ENCODE measurements at regions not wholly inside any gene's neighbourhood (a gene's known extent, or its start where the extent isn't known, plus 50 kb on each side); places are given as distances from the start of the nearest gene placed in this dataset.

- no peak for DNase-seq
- Mint-ChIP-seq H3K4me3 (no peak overlapping the region), H3K4me1 (no peaks in the 10 kb centered on the region), H3K9me3 (ENCODE audit: insufficient read depth) (no peaks in the 10 kb centered on the region), H3K27me3 (no peaks in the 10 kb centered on the region), H3K27ac (no peak overlapping the region)
- Histone ChIP-seq H3K4me3 (ENCODE audit: control extremely low read depth in 1 of 5, extremely low read depth in 1 of 5, insufficient read depth in 1 of 5, low read depth in 2 of 5, low read length in 4 of 5) (no peak overlapping the region), H3K4me2 (replicated peaks; ENCODE audit: low read depth, low read length, poor library complexity, severe bottlenecking) (no peak overlapping the region), H3K4me1 (ENCODE audit: control insufficient read depth in 2 of 2, insufficient read depth in 2 of 2, low read length in 2 of 2) (no peaks in the 10 kb centered on the region), H3K79me2 (ENCODE audit: control insufficient read depth, insufficient read depth, low read length) (no peaks in the 10 kb centered on the region), H2AFZ (ENCODE audit: insufficient read depth, low read depth, low read length, poor library complexity, severe bottlenecking) (no peak overlapping the region), H3K9ac (ENCODE audit: low read length) (no peak overlapping the region), H4K20me1 (ENCODE audit: control insufficient read depth, insufficient read depth, low read length, poor library complexity, severe bottlenecking) (no peaks in the 10 kb centered on the region), H3K27me3 (replicated peaks in 1 of 4; ENCODE audit: control extremely low read depth in 1 of 4, control insufficient read depth in 3 of 4, insufficient read depth in 4 of 4, low read length in 3 of 4) (no peaks in the 10 kb centered on the region), H3K36me3 (replicated peaks in 1 of 2; ENCODE audit: control extremely low read depth in 1 of 2, control insufficient read depth in 1 of 2, extremely low read depth in 1 of 2, insufficient read depth in 2 of 2, low read length in 1 of 2) (no peaks in the 10 kb centered on the region), H3K9me3 (ENCODE audit: control extremely low read depth in 1 of 3, control insufficient read depth in 2 of 3, insufficient read depth in 1 of 3, low read length in 2 of 3) (peaks cover 0 to 10% (median 0%) of the 10 kb centered on the region in 3 donors), H3K27ac (ENCODE audit: low read length in 2 of 2) (no peak overlapping the region)
- intact Hi-C loops (cut with micrococcal nuclease): no loop called here
- ChIA-PET POLR2A (no interaction called here), CTCF (no interaction called here)
- no peak for ATAC-seq (ENCODE audit: low read depth)
- no peak for TF ChIP-seq EZH2 (IDR thresholded peaks at IDR 0.05; ENCODE audit: borderline replicate concordance, insufficient read depth, low read depth, low read length, poor library complexity, severe bottlenecking)
- no peak for TF ChIP-seq CTCF (IDR thresholded peaks at IDR 0.05)
- 91% methylated on average over 17 of the region's 17 CpGs for WGBS (ENCODE audit: insufficient coverage)
These were observed 871.6 kb downstream of the SLITRK6 start for GRCh38 chr13:84927442-84928169.

GRCh38 chr13:84925443-84925842, 873.8 kb downstream of the SLITRK6 start:
- no peaks in the 10 kb centered on the region for H3K4me1 ChIP-seq (ENCODE audit: control insufficient read depth in 2 of 2, insufficient read depth in 2 of 2, low read length in 2 of 2)
- H3K4me2 ChIP-seq (replicated peaks; ENCODE audit: low read depth, low read length, poor library complexity, severe bottlenecking): no peak overlapping the region
- no peaks in the 10 kb centered on the region for H3K9me3 Mint-ChIP-seq (ENCODE audit: insufficient read depth)
- peaks cover 0 to 10% (median 0%) of the 10 kb centered on the region in 3 donors for H3K9me3 ChIP-seq (ENCODE audit: control extremely low read depth in 1 of 3, control insufficient read depth in 2 of 3, insufficient read depth in 1 of 3, low read length in 2 of 3)
- no peaks in the 10 kb centered on the region for H3K79me2 ChIP-seq (ENCODE audit: control insufficient read depth, insufficient read depth, low read length)
- no peak overlapping the region for H3K9ac ChIP-seq (ENCODE audit: low read length)
- no peak overlapping the region for H3K4me3 ChIP-seq (ENCODE audit: control extremely low read depth in 1 of 5, extremely low read depth in 1 of 5, insufficient read depth in 1 of 5, low read depth in 2 of 5, low read length in 4 of 5)
- DNase-seq: no peak
- no peaks in the 10 kb centered on the region for H3K36me3 ChIP-seq (replicated peaks in 1 of 2; ENCODE audit: control extremely low read depth in 1 of 2, control insufficient read depth in 1 of 2, extremely low read depth in 1 of 2, insufficient read depth in 2 of 2, low read length in 1 of 2)
- no peak for TF ChIP-seq EZH2 (IDR thresholded peaks at IDR 0.05; ENCODE audit: borderline replicate concordance, insufficient read depth, low read depth, low read length, poor library complexity, severe bottlenecking)
- no peak for TF ChIP-seq CTCF (IDR thresholded peaks at IDR 0.05)
- no peak overlapping the region for H2AFZ ChIP-seq (ENCODE audit: insufficient read depth, low read depth, low read length, poor library complexity, severe bottlenecking)
- POLR2A ChIA-PET: no interaction called here
- no peak overlapping the region for H3K4me3 Mint-ChIP-seq
- no peak for ATAC-seq (ENCODE audit: low read depth)
- WGBS (ENCODE audit: insufficient coverage): 100% methylated on average over 1 of the region's 4 CpGs
- H3K4me1 Mint-ChIP-seq: no peaks in the 10 kb centered on the region
- H3K27ac Mint-ChIP-seq: no peak overlapping the region
- H3K27ac ChIP-seq (ENCODE audit: low read length in 2 of 2): no peak overlapping the region
- H4K20me1 ChIP-seq (ENCODE audit: control insufficient read depth, insufficient read depth, low read length, poor library complexity, severe bottlenecking): no peaks in the 10 kb centered on the region
- no peaks in the 10 kb centered on the region for H3K27me3 Mint-ChIP-seq
- CTCF ChIA-PET: interaction anchor here (0.9 kb wide), 1 partner anchor 11 kb away, joined by 3 read pairs; no protein-coding TSS in a partner anchor
- intact Hi-C loops (cut with micrococcal nuclease): no loop called here
- H3K27me3 ChIP-seq (replicated peaks in 1 of 4; ENCODE audit: control extremely low read depth in 1 of 4, control insufficient read depth in 3 of 4, insufficient read depth in 4 of 4, low read length in 3 of 4): no peaks in the 10 kb centered on the region

All from B cell (primary cell).